Hepatocyte (in vitro differentiated cells): ENCODE measurements at regions not wholly inside any gene's neighbourhood (a gene's known extent, or its start where the extent isn't known, plus 50 kb on each side); places are given as distances from the start of the nearest gene placed in this dataset.

Experiments
- DNase-seq: peaks from one replicate; pipeline ENCODE4 v3.0.0-alpha.2; 2016; ENCODE audit warnings: low spot score
- H2AFZ ChIP-seq: fragments of 200-600 bp; sonication (generic); 2 replicates; pipeline ENCODE4 v1.6.0; 2016; ENCODE audit warnings: antibody characterized with exemption, mild to moderate bottlenecking
- H3K27ac ChIP-seq: fragments of 200-600 bp; sonication (generic); 2 replicates; pipeline ENCODE4 v1.5.1; 2016; ENCODE audit warnings: mild to moderate bottlenecking
- H3K27me3 ChIP-seq: fragments of 200-600 bp; sonication (generic); 2 replicates; pipeline ENCODE4 v1.6.1; 2016
- H3K36me3 ChIP-seq: fragments of 200-600 bp; sonication (generic); replicated peaks from 2 replicates; pipeline ENCODE4 v1.5.1; 2016; ENCODE audit warnings: low read depth; ENCODE audit not compliant: insufficient read depth
- H3K4me1 ChIP-seq: fragments of 200-600 bp; sonication (generic); 2 replicates; pipeline ENCODE4 v1.5.1; 2016; ENCODE audit warnings: mild to moderate bottlenecking, moderate library complexity; ENCODE audit not compliant: insufficient read depth
- H3K4me2 ChIP-seq: fragments of 200-600 bp; sonication (generic); 2 replicates; pipeline ENCODE4 v1.6.0; 2016
- H3K4me3 ChIP-seq: fragments of 200-600 bp; sonication (generic); 2 replicates; pipeline ENCODE4 v1.5.1; 2016; ENCODE audit warnings: mild to moderate bottlenecking
- H3K79me2 ChIP-seq: fragments of 200-600 bp; sonication (generic); 2 replicates; pipeline ENCODE4 v1.6.0; 2017; ENCODE audit warnings: mild to moderate bottlenecking
- H3K9me2 ChIP-seq: fragments of 200-600 bp; sonication (generic); replicated peaks from 2 replicates; pipeline ENCODE4 v1.6.0; 2017; ENCODE audit warnings: mild to moderate bottlenecking; ENCODE audit not compliant: insufficient read depth
- H3K9me3 ChIP-seq: fragments of 200-600 bp; sonication (generic); 2 replicates; pipeline ENCODE4 v1.5.1; 2016; ENCODE audit warnings: low read depth, mild to moderate bottlenecking
- H4K20me1 ChIP-seq: fragments of 200-600 bp; sonication (generic); 2 replicates; pipeline ENCODE4 v1.6.0; 2016; ENCODE audit warnings: mild to moderate bottlenecking; ENCODE audit not compliant: insufficient read depth, poor library complexity, severe bottlenecking
- CTCF ChIP-seq: fragments of 200-600 bp; sonication (generic); IDR thresholded peaks from 2 replicates; pipeline ENCODE4 v1.5.1; 2016; ENCODE audit warnings: antibody characterized with exemption, mild to moderate bottlenecking; ENCODE audit not compliant: poor library complexity
- EZH2 ChIP-seq: fragments of 200-600 bp; sonication (generic); IDR thresholded peaks from 2 replicates; pipeline ENCODE4 v1.6.1; 2016; ENCODE audit warnings: antibody characterized with exemption, mild to moderate bottlenecking, borderline replicate concordance
- EZH2phosphoT487 ChIP-seq: fragments of 200-600 bp; sonication (generic); IDR thresholded peaks from one replicate; pipeline ENCODE4 v1.6.1; 2018; ENCODE audit warnings: antibody characterized with exemption, mild to moderate bottlenecking, low read depth, moderate library complexity; ENCODE audit not compliant: unreplicated experiment, severe bottlenecking
- WGBS: methylation state at CpG from one replicate; pipeline ENCODE4 v1.1.6; 2016; ENCODE audit warnings: low lambda C conversion rate; ENCODE audit errors: missing lambda C conversion rate; 5-methylcytosine and 5-hydroxymethylcytosine counted together

GRCh38 chr9:135012166-135012565, 75.3 kb upstream of the OLFM1 start:
- H3K9me2 ChIP-seq: no peaks in the 10 kb centered on the region
- no peak overlapping the region for H3K4me3 ChIP-seq
- H3K4me1 ChIP-seq: no peaks in the 10 kb centered on the region
- H3K27ac ChIP-seq: no peak overlapping the region
- H3K79me2 ChIP-seq: no peaks in the 10 kb centered on the region
- no peak for TF ChIP-seq EZH2phosphoT487
- no peak for TF ChIP-seq EZH2
- no peak for TF ChIP-seq CTCF
- no peaks in the 10 kb centered on the region for H3K9me3 ChIP-seq
- WGBS: 92% methylated on average over 5 of the region's 5 CpGs
- no peaks in the 10 kb centered on the region for H3K36me3 ChIP-seq
- H3K4me2 ChIP-seq: no peak overlapping the region
- no peak overlapping the region for H2AFZ ChIP-seq
- no peak for DNase-seq
- no peaks in the 10 kb centered on the region for H4K20me1 ChIP-seq
- H3K27me3 ChIP-seq: peaks cover 5% of the 10 kb centered on the region

GRCh38 chr9:135014311-135015010, 73.0 kb upstream of the OLFM1 start:
- Histone ChIP-seq H3K4me2 (no peak overlapping the region), H3K27me3 (peaks cover 5% of the 10 kb centered on the region), H3K36me3 (no peaks in the 10 kb centered on the region), H2AFZ (no peak overlapping the region), H3K27ac (no peak overlapping the region), H3K9me2 (no peaks in the 10 kb centered on the region), H3K79me2 (no peaks in the 10 kb centered on the region), H3K4me1 (no peaks in the 10 kb centered on the region), H3K9me3 (no peaks in the 10 kb centered on the region), H3K4me3 (no peak overlapping the region), H4K20me1 (no peaks in the 10 kb centered on the region)
- 86% methylated on average over 24 of the region's 24 CpGs for WGBS
- TF ChIP-seq EZH2phosphoT487 (no peak), CTCF (no peak), EZH2 (no peak)
- no peak for DNase-seq

- TF ChIP-seq CTCF (no peak), EZH2phosphoT487 (no peak), EZH2 (no peak)
- H3K79me2 ChIP-seq: no peaks in the 10 kb centered on the region
- peaks cover 5% of the 10 kb centered on the region for H3K27me3 ChIP-seq
- H3K36me3 ChIP-seq: no peaks in the 10 kb centered on the region
- DNase-seq: no peak
- H3K9me3 ChIP-seq: no peaks in the 10 kb centered on the region
- no peak overlapping the region for H2AFZ ChIP-seq
- H3K27ac ChIP-seq: no peak overlapping the region
- H3K4me1 ChIP-seq: no peaks in the 10 kb centered on the region
- H4K20me1 ChIP-seq: no peaks in the 10 kb centered on the region
- no peak overlapping the region for H3K4me3 ChIP-seq
- H3K9me2 ChIP-seq: no peaks in the 10 kb centered on the region
- no peak overlapping the region for H3K4me2 ChIP-seq
- 89% methylated on average over 13 of the region's 13 CpGs for WGBS
Observed at GRCh38 chr9:135015096-135015495, 72.4 kb upstream of the OLFM1 start.

GRCh38 chr9:135015565-135015964, 71.9 kb upstream of the OLFM1 start:
- TF ChIP-seq EZH2: no peak
- TF ChIP-seq EZH2phosphoT487: no peak
- TF ChIP-seq CTCF: no peak
- DNase-seq: no peak
- Histone ChIP-seq H3K27me3 (peaks cover 5% of the 10 kb centered on the region), H4K20me1 (no peaks in the 10 kb centered on the region), H3K4me2 (no peak overlapping the region), H2AFZ (no peak overlapping the region), H3K9me2 (no peaks in the 10 kb centered on the region), H3K4me1 (no peaks in the 10 kb centered on the region), H3K79me2 (no peaks in the 10 kb centered on the region), H3K9me3 (no peaks in the 10 kb centered on the region), H3K36me3 (no peaks in the 10 kb centered on the region), H3K27ac (no peak overlapping the region), H3K4me3 (no peak overlapping the region)
- WGBS: 74% methylated on average over 6 of the region's 6 CpGs
